Raji (cell line): ENCODE measurements at regions not wholly inside any gene's neighbourhood (a gene's known extent, or its start where the extent isn't known, plus 50 kb on each side); places are given as distances from the start of the nearest gene placed in this dataset.

Source experiments
- POLR2A ChIP-seq: IDR thresholded peaks from 2 replicates; pipeline ENCODE4 v1.6.1; 2011; ENCODE audit warnings: low read depth, low read length, control low read depth; ENCODE audit not compliant: insufficient read depth

GRCh38 chr20:53828682-53829254 lies 235.1 kb upstream of the ZNF217 start:
- TF ChIP-seq POLR2A, result 0 out of 2 replicates have a peak, but pooled peaks have one; percentile 17

GRCh38 chr20:53828088-53828681 lies 234.5 kb upstream of the ZNF217 start:
- no peak for TF ChIP-seq POLR2A

- TF ChIP-seq POLR2A, result no peak
Measured at GRCh38 chr20:53827292-53828087, 233.9 kb upstream of the ZNF217 start.

- no peak for TF ChIP-seq POLR2A
Measured at GRCh38 chr20:53826597-53827291, 233.1 kb upstream of the ZNF217 start.

GRCh38 chr20:53826090-53826489 lies 232.5 kb upstream of the ZNF217 start:
- no peak for TF ChIP-seq POLR2A

GRCh38 chr20:53825282-53825681 lies 231.6 kb upstream of the ZNF217 start:
- TF ChIP-seq POLR2A, result no peak

GRCh38 chr20:53824779-53825178 lies 231.1 kb upstream of the ZNF217 start:
- TF ChIP-seq POLR2A, result no peak

- TF ChIP-seq POLR2A, result no peak
Measured at GRCh38 chr20:53823121-53823764, 229.6 kb upstream of the ZNF217 start.

- no peak for TF ChIP-seq POLR2A
Measured at GRCh38 chr20:53822534-53822933, 228.9 kb upstream of the ZNF217 start.

GRCh38 chr20:53819973-53820451 lies 226.4 kb upstream of the ZNF217 start:
- no peak for TF ChIP-seq POLR2A

GRCh38 chr20:53818457-53819177 lies 225.0 kb upstream of the ZNF217 start:
- TF ChIP-seq POLR2A, result no peak

- no peak for TF ChIP-seq POLR2A
Measured at GRCh38 chr20:53816872-53817398, 223.3 kb upstream of the ZNF217 start.

- TF ChIP-seq POLR2A, result no peak
Measured at GRCh38 chr20:53815509-53815908, 221.9 kb upstream of the ZNF217 start.

GRCh38 chr20:53814060-53814459 lies 220.4 kb upstream of the ZNF217 start:
- no peak for TF ChIP-seq POLR2A

- TF ChIP-seq POLR2A, result no peak
Measured at GRCh38 chr20:53813636-53814035, 220.0 kb upstream of the ZNF217 start.

- TF ChIP-seq POLR2A, result no peak
Measured at GRCh38 chr20:53811577-53811976, 217.9 kb upstream of the ZNF217 start.
